Natural killer cell treated with Interleukin-12 subunit alpha and Interleukin-12 subunit beta and Interleukin-15 and Interleukin-18, amount 100 ng/mL, for 72 hours (primary cell): ENCODE measurements at regions not wholly inside any gene's neighbourhood (a gene's known extent, or its start where the extent isn't known, plus 50 kb on each side); places are given as distances from the start of the nearest gene placed in this dataset.

ENCODE experiments used
- ATAC-seq, 2 donors: fragments of 150-1000 bp; cut with Tn5 transposase in 1 of 2; sonication (Bioruptor Pico), chemical (Tn5 transposase) in 1 of 2; 2 replicates each; pipeline ENCODE4 v1.10.0; 2021
- DNase-seq: peaks from one replicate; pipeline ENCODE4 v3.0.0; 2022; ENCODE audit warnings: low spot score
- H3K27ac Mint-ChIP-seq, 2 donors: 1 replicate in 1 of 2; 2 replicates in 1 of 2; pipeline ENCODE4 v1.8.0; 2022; ENCODE audit warnings: mixed read lengths in 2 of 2, mild to moderate bottlenecking in 1 of 2, moderate library complexity in 1 of 2
- H3K27me3 Mint-ChIP-seq, 2 donors: 1 replicate in 1 of 2; 2 replicates in 1 of 2; pipeline ENCODE4 v1.8.0; 2022; ENCODE audit warnings: mixed read lengths in 2 of 2
- H3K36me3 Mint-ChIP-seq: one replicate; pipeline ENCODE4 v1.8.0; 2022; ENCODE audit warnings: mixed read lengths
- H3K4me1 Mint-ChIP-seq, 2 donors: 1 replicate in 1 of 2; 2 replicates in 1 of 2; pipeline ENCODE4 v1.8.0; 2022; ENCODE audit warnings: low read depth in 2 of 2, mixed read lengths in 2 of 2, mild to moderate bottlenecking in 1 of 2
- H3K4me3 Mint-ChIP-seq: one replicate; pipeline ENCODE4 v1.8.0; 2022; ENCODE audit warnings: mixed read lengths
- H3K9me3 Mint-ChIP-seq: 2 replicates; pipeline ENCODE4 v1.8.0; 2022; ENCODE audit warnings: mixed read lengths

DNA sequence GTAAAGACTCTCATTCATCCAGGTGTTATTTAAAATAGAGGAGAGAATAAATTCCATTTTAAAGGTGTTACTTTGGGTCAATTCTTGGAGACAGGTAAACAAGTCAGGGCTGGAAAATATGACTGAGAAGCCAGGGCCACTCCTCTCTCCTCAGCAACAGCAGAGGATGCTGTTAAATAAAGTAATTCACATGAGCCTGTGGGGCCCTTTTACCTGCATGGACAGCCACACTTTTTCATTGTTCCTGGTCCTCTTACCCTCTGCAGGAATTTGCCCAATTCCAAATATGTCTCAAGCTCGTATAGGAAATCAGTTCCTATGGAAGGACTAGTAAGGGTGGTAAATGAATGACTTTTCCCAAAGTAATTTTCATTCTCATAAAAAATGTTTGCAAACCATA is 420.1 kb upstream of the KLF6 start:
- Mint-ChIP-seq H3K9me3 (peaks cover 3% of the 10 kb centered on the region), H3K4me3 (no peak overlapping the region), H3K36me3 (no peaks in the 10 kb centered on the region), H3K27ac (no peak overlapping the region), H3K4me1 (peaks cover 4 to 17% of the 10 kb centered on the region in 2 donors), H3K27me3 (peaks cover 14 to 29% of the 10 kb centered on the region in 2 donors)
- ATAC-seq (no peak), DNase-seq (no peak)

DNA sequence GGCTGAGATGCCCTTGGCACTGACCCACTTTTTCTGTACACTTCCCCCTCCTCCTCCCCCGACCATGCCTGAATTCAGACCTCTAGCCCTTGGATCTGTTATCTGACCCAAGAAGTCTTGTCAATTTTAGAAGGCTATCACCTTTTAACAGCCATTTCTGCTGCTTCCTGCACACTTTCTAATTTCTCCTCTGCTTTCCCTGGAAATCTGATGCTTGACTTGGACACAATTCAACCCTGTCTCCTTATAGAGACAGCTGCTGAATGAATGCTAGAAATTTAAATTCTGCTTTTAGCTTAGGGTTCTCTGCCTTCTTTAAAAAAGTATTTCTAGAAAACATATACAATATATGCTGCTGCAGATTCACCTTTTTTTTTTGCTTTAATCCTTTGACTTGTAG is 417.9 kb upstream of the KLF6 start:
- H3K36me3 Mint-ChIP-seq: no peaks in the 10 kb centered on the region
- no peak for DNase-seq
- peaks cover 3 to 15% of the 10 kb centered on the region in 2 donors for H3K4me1 Mint-ChIP-seq
- ATAC-seq: no peak
- no peak overlapping the region for H3K4me3 Mint-ChIP-seq
- H3K9me3 Mint-ChIP-seq: no peaks in the 10 kb centered on the region
- H3K27ac Mint-ChIP-seq: peak overlapping the region in 1 of 2 donors; percentile 42
- peaks cover 9 to 17% of the 10 kb centered on the region in 2 donors for H3K27me3 Mint-ChIP-seq

DNA sequence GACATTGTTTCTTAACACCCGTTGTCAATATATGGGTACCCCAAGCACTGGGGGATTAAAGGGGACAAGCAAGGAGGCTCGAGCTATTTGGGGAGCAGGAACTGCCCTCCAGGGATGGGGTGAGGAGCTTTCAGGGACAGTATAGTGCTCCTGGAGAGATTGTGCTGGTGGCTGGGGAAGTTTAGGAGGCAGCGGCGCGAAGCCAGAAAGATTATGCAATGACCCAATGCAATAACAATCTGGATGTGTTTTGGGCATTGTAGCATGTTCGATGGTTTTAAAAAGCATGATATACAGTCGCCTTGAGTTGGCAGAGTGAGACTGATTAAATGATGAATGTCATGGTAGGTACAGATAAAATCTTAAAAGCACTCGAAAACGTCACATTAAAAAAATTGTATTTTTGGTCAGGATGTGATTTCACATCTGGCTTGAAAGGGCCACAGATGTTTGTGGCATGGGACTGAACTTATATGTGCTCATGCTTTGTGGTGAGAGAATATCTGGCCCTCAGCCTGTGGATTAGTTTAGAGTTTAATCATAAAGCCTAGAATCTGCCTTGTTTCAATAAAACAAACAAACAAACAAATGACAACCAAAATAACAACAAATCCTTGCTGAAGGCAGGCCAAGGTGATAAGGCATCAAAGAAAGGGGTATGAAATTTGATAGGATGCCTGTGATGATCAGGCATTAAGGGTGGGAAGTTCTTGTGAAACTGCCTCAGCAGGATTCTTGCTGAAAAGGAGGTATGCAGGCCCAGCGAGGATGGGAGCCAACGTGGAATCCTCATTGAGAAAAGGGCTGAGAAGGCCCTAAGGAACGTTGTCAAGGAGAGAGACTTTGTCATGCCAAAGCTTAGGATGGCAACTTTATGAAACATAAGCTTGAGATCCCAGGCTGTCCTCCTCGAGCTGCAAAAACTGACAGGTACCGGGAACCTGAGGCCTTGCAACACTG is 417.1 kb upstream of the KLF6 start:
- Mint-ChIP-seq H3K9me3 (no peaks in the 10 kb centered on the region), H3K27me3 (peaks cover 9 to 13% of the 10 kb centered on the region in 2 donors), H3K4me1 (peaks cover 2 to 11% of the 10 kb centered on the region in 2 donors), H3K36me3 (no peaks in the 10 kb centered on the region), H3K27ac (peak overlapping the region in 1 of 2 donors; percentile 9), H3K4me3 (no peak overlapping the region)
- DNase-seq: no peak
- ATAC-seq: no peak

- H3K27ac Mint-ChIP-seq: no peak overlapping the region
These were observed 414.2 kb upstream of the KLF6 start for GRCh38 chr10:4199196-4199595.

DNA sequence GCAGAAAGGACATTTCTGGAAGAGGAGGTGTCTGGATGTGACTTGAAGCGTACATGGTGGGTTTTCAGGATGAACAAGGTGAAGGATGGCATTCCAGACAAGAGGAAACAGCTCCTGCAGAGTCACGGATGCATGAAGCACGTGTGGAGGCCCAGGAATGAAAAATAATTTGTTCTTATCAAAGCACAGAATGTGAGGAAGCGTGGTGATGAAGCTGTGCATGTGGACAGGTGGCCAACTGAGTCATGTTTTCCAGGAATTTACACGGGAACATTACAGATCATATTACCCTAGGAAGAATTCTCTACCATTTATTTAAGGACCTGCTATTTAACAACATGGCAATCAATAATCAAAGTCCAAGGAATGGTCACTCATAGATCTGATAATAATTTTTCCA is 413.2 kb upstream of the KLF6 start:
- ATAC-seq (no peak), DNase-seq (no peak)
- H3K27ac Mint-ChIP-seq: no peak overlapping the region
- no peaks in the 10 kb centered on the region for H3K9me3 Mint-ChIP-seq
- no peaks in the 10 kb centered on the region for H3K36me3 Mint-ChIP-seq
- H3K4me1 Mint-ChIP-seq: peaks cover 9 to 11% of the 10 kb centered on the region in 2 donors
- peaks cover 0 to 4% of the 10 kb centered on the region in 2 donors for H3K27me3 Mint-ChIP-seq
- H3K4me3 Mint-ChIP-seq: no peak overlapping the region

More at GRCh38 chr10:4199196-4199595, 414.2 kb upstream of the KLF6 start:
- peaks cover 0 to 4% of the 10 kb centered on the region in 2 donors for H3K27me3 Mint-ChIP-seq
- no peak overlapping the region for H3K4me3 Mint-ChIP-seq
- ATAC-seq (no peak), DNase-seq (no peak)
- no peaks in the 10 kb centered on the region for H3K36me3 Mint-ChIP-seq
- peaks cover 9 to 11% of the 10 kb centered on the region in 2 donors for H3K4me1 Mint-ChIP-seq
- no peaks in the 10 kb centered on the region for H3K9me3 Mint-ChIP-seq

- DNase-seq (no peak), ATAC-seq (no peak)
- no peaks in the 10 kb centered on the region for H3K9me3 Mint-ChIP-seq
- peaks cover 9 to 11% of the 10 kb centered on the region in 2 donors for H3K4me1 Mint-ChIP-seq
- H3K36me3 Mint-ChIP-seq: no peaks in the 10 kb centered on the region
- peaks cover 0 to 4% of the 10 kb centered on the region in 2 donors for H3K27me3 Mint-ChIP-seq
- H3K27ac Mint-ChIP-seq: no peak overlapping the region
- no peak overlapping the region for H3K4me3 Mint-ChIP-seq
These were observed 412.7 kb upstream of the KLF6 start for GRCh38 chr10:4197676-4198075.

GRCh38 chr10:4196771-4197390 is 411.9 kb upstream of the KLF6 start:
- no peak overlapping the region for H3K4me3 Mint-ChIP-seq
- H3K36me3 Mint-ChIP-seq: no peaks in the 10 kb centered on the region
- H3K27me3 Mint-ChIP-seq: peaks cover 0 to 4% of the 10 kb centered on the region in 2 donors
- peaks cover 5 to 9% of the 10 kb centered on the region in 2 donors for H3K4me1 Mint-ChIP-seq
- no peak overlapping the region for H3K27ac Mint-ChIP-seq
- no peaks in the 10 kb centered on the region for H3K9me3 Mint-ChIP-seq
- no peak for DNase-seq
- ATAC-seq: no peak

DNA sequence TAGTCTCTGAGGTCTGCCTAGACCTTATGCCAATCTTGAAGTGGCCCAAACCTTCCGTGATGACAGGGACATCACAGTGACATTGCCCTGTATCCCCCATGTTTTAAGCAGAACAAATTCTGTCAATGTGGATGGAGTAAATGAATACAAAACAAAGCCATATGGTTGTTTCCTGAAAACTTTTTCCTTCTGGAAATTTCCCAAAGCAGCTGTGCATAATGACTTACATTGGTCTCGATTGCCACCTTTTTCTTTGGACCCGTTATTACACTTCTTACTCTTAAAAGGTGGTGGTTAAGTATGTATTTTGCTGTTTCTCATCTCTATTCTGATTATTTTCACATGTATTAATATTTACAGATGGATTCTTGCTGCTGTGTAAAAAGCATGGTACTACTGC is 411.2 kb upstream of the KLF6 start:
- no peak overlapping the region for H3K4me3 Mint-ChIP-seq
- H3K9me3 Mint-ChIP-seq: no peaks in the 10 kb centered on the region
- DNase-seq (no peak), ATAC-seq (no peak)
- H3K27me3 Mint-ChIP-seq: no peaks in the 10 kb centered on the region
- H3K36me3 Mint-ChIP-seq: no peaks in the 10 kb centered on the region
- H3K27ac Mint-ChIP-seq: no peak overlapping the region
- peaks cover 0 to 9% of the 10 kb centered on the region in 2 donors for H3K4me1 Mint-ChIP-seq

GRCh38 chr10:4195213-4195612 is 410.2 kb upstream of the KLF6 start:
- H3K36me3 Mint-ChIP-seq: no peaks in the 10 kb centered on the region
- ATAC-seq (no peak), DNase-seq (no peak)
- no peaks in the 10 kb centered on the region for H3K27me3 Mint-ChIP-seq
- peaks cover 0 to 9% of the 10 kb centered on the region in 2 donors for H3K4me1 Mint-ChIP-seq
- H3K4me3 Mint-ChIP-seq: no peak overlapping the region
- H3K27ac Mint-ChIP-seq: no peak overlapping the region
- H3K9me3 Mint-ChIP-seq: no peaks in the 10 kb centered on the region

DNA sequence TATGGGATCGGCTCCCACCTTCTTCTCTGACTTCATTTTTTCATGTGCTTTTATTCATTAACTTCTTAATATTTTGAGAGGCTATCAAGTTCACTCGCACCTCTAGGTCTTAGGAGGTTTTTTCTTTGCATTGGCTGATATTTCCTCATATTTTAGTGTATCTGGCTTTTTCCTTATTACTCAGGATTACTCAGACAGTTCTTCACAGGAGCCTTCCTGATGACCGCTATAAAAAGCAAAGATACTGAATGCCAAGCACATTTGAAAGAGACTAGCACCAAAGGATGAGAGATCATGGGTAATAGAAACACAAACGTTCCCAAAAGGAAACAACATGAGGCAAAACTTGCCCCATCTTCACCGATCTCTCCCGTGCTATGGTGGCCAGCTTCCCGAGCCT is 409.2 kb upstream of the KLF6 start:
- no peak for ATAC-seq
- DNase-seq: no peak
- Mint-ChIP-seq H3K27ac (no peak overlapping the region), H3K4me3 (no peak overlapping the region), H3K36me3 (no peaks in the 10 kb centered on the region), H3K27me3 (no peaks in the 10 kb centered on the region), H3K9me3 (no peaks in the 10 kb centered on the region), H3K4me1 (peaks cover 0 to 9% of the 10 kb centered on the region in 2 donors)

DNA sequence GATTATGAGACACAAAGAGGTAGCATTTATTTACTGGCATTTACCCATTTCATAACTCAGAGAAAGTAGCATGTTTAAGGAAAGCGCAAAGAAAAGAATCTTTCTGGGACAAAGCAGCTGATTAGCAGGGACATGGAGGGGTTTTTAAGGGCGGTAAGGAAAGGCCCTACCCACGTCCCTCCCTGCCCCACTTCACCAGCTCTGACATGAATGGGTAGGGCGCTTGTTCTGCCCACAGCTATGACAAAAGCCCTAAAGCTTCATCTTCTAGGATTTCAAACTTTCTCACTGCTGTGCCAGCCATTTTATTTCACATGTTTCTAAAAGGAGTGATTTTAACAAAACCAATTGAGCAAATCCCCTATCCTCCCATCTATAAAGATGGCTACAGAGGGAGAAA is 406.9 kb upstream of the KLF6 start:
- ATAC-seq: no peak
- H3K27me3 Mint-ChIP-seq: no peaks in the 10 kb centered on the region
- H3K36me3 Mint-ChIP-seq: no peaks in the 10 kb centered on the region
- no peak for DNase-seq
- no peak overlapping the region for H3K4me3 Mint-ChIP-seq
- H3K27ac Mint-ChIP-seq: no peak overlapping the region
- H3K9me3 Mint-ChIP-seq: no peaks in the 10 kb centered on the region
- peaks cover 0 to 4% of the 10 kb centered on the region in 2 donors for H3K4me1 Mint-ChIP-seq

GRCh38 chr10:4191354-4191753 is 406.3 kb upstream of the KLF6 start:
- Mint-ChIP-seq H3K4me1 (no peaks in the 10 kb centered on the region), H3K36me3 (no peaks in the 10 kb centered on the region), H3K27me3 (no peaks in the 10 kb centered on the region), H3K4me3 (no peak overlapping the region), H3K27ac (no peak overlapping the region), H3K9me3 (no peaks in the 10 kb centered on the region)
- DNase-seq (no peak), ATAC-seq (no peak)

- H3K36me3 Mint-ChIP-seq: no peaks in the 10 kb centered on the region
- no peak overlapping the region for H3K27ac Mint-ChIP-seq
- no peaks in the 10 kb centered on the region for H3K27me3 Mint-ChIP-seq
- no peaks in the 10 kb centered on the region for H3K4me1 Mint-ChIP-seq
- no peak overlapping the region for H3K4me3 Mint-ChIP-seq
- ATAC-seq (no peak), DNase-seq (no peak)
- H3K9me3 Mint-ChIP-seq: no peaks in the 10 kb centered on the region
These were observed 405.9 kb upstream of the KLF6 start for GRCh38 chr10:4190876-4191275.

DNA sequence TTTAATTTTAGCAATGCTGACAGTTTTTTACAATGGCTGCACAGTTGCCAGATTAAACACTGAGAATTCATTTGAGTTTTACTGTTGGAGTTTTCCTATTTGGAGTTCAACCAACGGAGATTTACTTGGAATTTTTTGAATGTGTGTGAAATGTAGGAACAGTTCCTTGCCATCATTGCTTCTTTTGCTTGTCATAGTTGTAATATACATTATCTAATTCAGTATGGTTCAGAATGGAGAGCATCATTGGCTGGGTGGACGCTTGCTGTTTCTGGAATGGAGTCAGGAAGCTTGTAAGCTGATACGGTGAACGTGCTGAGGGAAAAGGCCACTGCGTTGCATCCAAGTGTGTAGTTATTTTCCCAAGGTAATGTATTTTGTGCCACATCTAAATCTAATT is 404.3 kb upstream of the KLF6 start:
- Mint-ChIP-seq H3K27me3 (no peaks in the 10 kb centered on the region), H3K4me1 (peaks cover 0 to 2% of the 10 kb centered on the region in 2 donors), H3K9me3 (no peaks in the 10 kb centered on the region), H3K36me3 (no peaks in the 10 kb centered on the region), H3K4me3 (no peak overlapping the region), H3K27ac (no peak overlapping the region)
- ATAC-seq: no peak
- no peak for DNase-seq
